Cardiac muscle cell (in vitro differentiated cells and primary cell): ENCODE measurements at regions not wholly inside any gene's neighbourhood (a gene's known extent, or its start where the extent isn't known, plus 50 kb on each side); places are given as distances from the start of the nearest gene placed in this dataset.

Experiments
- DNase-seq, 2 donors: peaks; one replicate each; pipeline versions ENCODE4 v3.0.0 to v3.0.0-alpha.2; 2010 to 2017; ENCODE audit warnings: low read depth in 1 of 2, low spot score in 1 of 2
- H3K27ac ChIP-seq: fragments of 200-600 bp; sonication (generic); 2 replicates; pipeline ENCODE4 v1.5.1; 2016
- H3K27me3 ChIP-seq: fragments of 200-600 bp; sonication (generic); 2 replicates; pipeline ENCODE4 v1.6.0; 2016; ENCODE audit warnings: control low read depth
- H3K36me3 ChIP-seq: fragments of 200-600 bp; sonication (generic); 2 replicates; pipeline ENCODE4 v1.5.1; 2016; ENCODE audit warnings: control low read depth
- H3K4me1 ChIP-seq: fragments of 200-600 bp; sonication (generic); 2 replicates; pipeline ENCODE4 v1.8.1; 2017; ENCODE audit warnings: low read depth, mild to moderate bottlenecking, mixed run types
- H3K4me3 ChIP-seq: fragments of 200-600 bp; sonication (generic); 2 replicates; pipeline ENCODE4 v1.5.1; 2016; ENCODE audit warnings: mild to moderate bottlenecking
- H3K9me3 ChIP-seq: fragments of 200-600 bp; sonication (generic); 2 replicates; pipeline ENCODE4 v1.5.1; 2017; ENCODE audit warnings: low read depth, mild to moderate bottlenecking, control low read depth
- TF ChIP-seq, protein P1 (sequence below): IDR thresholded peaks from 2 replicates; pipeline ENCODE4 v1.5.1; 2012; ENCODE audit warnings: low read depth, mild to moderate bottlenecking, low read length

DNA sequence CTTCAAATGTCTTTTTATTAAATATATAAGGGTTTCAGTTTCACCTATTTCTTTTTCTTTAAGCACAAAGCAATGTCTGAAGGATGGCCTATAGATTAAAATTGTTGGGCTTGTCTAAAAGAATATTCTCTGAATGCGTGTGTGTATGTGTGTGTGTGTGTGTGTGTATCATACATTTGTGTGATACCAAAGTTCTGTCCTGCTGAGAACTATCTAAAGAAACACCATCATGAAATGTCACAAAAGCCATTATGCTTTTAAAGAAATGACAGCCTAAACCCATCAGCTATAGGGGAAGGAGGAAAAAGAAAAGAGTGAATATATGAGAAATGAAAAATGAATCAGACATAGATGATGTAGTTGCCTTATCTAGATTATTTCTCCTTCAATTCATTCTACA lies 1501.5 kb upstream of the TENM3 start:
- H3K4me3 ChIP-seq = no peak overlapping the region
- DNase-seq = no peak
- H3K27ac ChIP-seq = no peak overlapping the region
- no peaks in the 10 kb centered on the region for H3K9me3 ChIP-seq
- TF ChIP-seq, protein P1, sequence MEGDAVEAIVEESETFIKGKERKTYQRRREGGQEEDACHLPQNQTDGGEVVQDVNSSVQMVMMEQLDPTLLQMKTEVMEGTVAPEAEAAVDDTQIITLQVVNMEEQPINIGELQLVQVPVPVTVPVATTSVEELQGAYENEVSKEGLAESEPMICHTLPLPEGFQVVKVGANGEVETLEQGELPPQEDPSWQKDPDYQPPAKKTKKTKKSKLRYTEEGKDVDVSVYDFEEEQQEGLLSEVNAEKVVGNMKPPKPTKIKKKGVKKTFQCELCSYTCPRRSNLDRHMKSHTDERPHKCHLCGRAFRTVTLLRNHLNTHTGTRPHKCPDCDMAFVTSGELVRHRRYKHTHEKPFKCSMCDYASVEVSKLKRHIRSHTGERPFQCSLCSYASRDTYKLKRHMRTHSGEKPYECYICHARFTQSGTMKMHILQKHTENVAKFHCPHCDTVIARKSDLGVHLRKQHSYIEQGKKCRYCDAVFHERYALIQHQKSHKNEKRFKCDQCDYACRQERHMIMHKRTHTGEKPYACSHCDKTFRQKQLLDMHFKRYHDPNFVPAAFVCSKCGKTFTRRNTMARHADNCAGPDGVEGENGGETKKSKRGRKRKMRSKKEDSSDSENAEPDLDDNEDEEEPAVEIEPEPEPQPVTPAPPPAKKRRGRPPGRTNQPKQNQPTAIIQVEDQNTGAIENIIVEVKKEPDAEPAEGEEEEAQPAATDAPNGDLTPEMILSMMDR = no peak
- no peaks in the 10 kb centered on the region for H3K4me1 ChIP-seq
- no peaks in the 10 kb centered on the region for H3K36me3 ChIP-seq
- H3K27me3 ChIP-seq = no peaks in the 10 kb centered on the region

DNA sequence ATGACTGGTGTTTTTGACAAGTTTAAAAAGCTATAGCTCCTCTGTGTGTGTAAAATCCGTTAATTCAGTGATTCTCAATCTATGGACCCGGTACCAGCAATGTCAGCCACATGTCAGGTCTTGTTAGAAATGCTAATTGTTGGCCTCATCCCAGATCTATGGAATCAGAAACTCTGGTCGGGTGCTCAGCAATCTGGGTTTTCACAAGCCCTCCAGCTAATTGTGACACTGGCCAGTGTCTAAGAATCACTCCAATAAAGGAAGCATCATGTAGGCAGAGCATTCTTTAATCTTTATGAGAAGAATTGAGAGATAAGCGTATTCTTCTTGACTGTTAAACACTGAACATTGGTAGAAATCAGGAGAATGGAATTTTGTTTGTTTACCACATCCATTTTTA lies 1498.2 kb upstream of the TENM3 start:
- H3K27ac ChIP-seq = no peak overlapping the region
- no peak for DNase-seq
- no peaks in the 10 kb centered on the region for H3K4me1 ChIP-seq
- no peaks in the 10 kb centered on the region for H3K36me3 ChIP-seq
- no peaks in the 10 kb centered on the region for H3K9me3 ChIP-seq
- no peak overlapping the region for H3K4me3 ChIP-seq
- TF ChIP-seq, protein P1 = no peak
- H3K27me3 ChIP-seq = no peaks in the 10 kb centered on the region

DNA sequence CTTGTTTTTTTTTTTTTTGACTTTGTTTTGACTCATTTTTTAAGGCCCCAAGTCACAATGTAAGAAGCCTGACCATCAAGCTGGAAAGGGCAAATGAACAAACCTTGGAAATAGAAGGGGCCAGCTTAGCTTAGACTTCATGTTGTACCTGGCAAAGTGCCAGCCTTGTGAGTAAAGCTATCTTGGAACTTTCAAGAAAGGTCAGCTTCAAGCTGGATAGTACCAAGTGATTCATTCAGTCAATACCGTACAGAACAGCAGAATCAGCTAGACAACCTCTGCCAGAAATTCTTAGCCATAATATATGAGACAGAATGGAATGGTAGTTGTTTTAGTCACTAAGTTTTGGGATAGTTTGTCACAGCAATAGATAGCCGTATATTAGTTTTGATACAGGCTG lies 1492.2 kb upstream of the TENM3 start:
- H3K27ac ChIP-seq = no peak overlapping the region
- TF ChIP-seq, protein P1 = no peak
- H3K27me3 ChIP-seq = no peaks in the 10 kb centered on the region
- H3K4me1 ChIP-seq = no peaks in the 10 kb centered on the region
- H3K9me3 ChIP-seq = no peaks in the 10 kb centered on the region
- H3K36me3 ChIP-seq = no peaks in the 10 kb centered on the region
- H3K4me3 ChIP-seq = no peak overlapping the region
- peak in 1 of 2 donors; percentile 1 for DNase-seq

DNA sequence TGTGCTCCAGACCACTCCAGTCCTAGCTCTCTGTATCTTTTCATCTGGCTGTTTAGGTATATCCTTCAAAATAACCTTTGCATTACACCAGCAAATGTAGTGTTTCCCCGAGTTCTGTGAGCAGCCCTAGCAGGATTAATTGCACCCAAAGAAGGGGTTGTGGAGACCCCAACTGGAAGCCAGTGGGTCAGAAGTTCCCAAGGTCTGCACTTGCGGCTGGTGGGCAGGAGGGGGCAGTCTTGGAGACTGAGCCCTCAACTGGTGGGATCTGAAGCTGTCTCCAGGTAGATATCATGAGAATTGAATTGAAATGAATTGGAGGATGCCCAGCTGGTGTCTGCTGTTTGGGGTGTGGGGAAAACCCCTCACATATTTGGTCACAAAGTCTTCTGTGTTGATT lies 1485.3 kb upstream of the TENM3 start:
- Histone ChIP-seq H3K36me3 (no peaks in the 10 kb centered on the region), H3K4me1 (no peaks in the 10 kb centered on the region), H3K9me3 (no peaks in the 10 kb centered on the region), H3K27ac (no peak overlapping the region), H3K4me3 (no peak overlapping the region), H3K27me3 (no peaks in the 10 kb centered on the region)
- TF ChIP-seq, protein P1 = no peak
- no peak for DNase-seq

DNA sequence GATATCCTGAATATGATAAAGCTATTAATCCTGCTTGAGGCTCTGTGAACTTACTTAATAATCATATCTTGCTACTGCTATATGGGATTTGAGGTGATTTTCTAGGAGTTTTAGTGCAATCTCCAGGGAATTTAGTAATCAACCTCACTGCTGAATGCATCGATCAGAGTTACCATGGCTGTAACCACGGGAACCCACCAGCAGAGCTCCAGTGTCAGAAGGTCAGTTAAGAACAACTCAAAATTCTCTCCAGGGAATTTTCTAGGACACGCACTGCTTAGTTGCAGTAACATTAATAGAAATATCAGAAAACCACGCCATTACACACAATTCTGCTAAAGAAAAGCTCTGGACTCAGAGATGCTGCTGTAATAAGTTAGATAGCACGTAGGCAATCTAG lies 1477.2 kb upstream of the TENM3 start:
- no peak overlapping the region for H3K4me3 ChIP-seq
- H3K27ac ChIP-seq = no peak overlapping the region
- TF ChIP-seq, protein P1 = no peak
- H3K4me1 ChIP-seq = peaks cover 12% of the 10 kb centered on the region
- no peak for DNase-seq
- H3K27me3 ChIP-seq = no peaks in the 10 kb centered on the region
- H3K36me3 ChIP-seq = no peaks in the 10 kb centered on the region
- H3K9me3 ChIP-seq = no peaks in the 10 kb centered on the region
